Neural cell (in vitro differentiated cells): ENCODE measurements at regions not wholly inside any gene's neighbourhood (a gene's known extent, or its start where the extent isn't known, plus 50 kb on each side); places are given as distances from the start of the nearest gene placed in this dataset.

Experiments
- H2AFZ ChIP-seq: fragments of 200-600, 300-800 bp; sonication (generic), shearing (Covaris generic); 2 replicates; pipeline ENCODE4 v1.6.0; 2014; ENCODE audit warnings: low read depth, mild to moderate bottlenecking, antibody characterized with exemption, low read length, moderate library complexity
- H3F3A ChIP-seq: fragments of 200-600 bp; shearing (Covaris generic); 2 replicates; pipeline ENCODE4 v1.6.1; 2016; ENCODE audit warnings: mild to moderate bottlenecking, moderate library complexity, mixed read lengths, antibody characterized with exemption, low read length; ENCODE audit not compliant: insufficient read depth, poor library complexity, severe bottlenecking
- H3K27ac ChIP-seq: fragments of 200-600, 300-800 bp; sonication (generic), shearing (Covaris generic); 2 replicates; pipeline ENCODE4 v1.5.1; 2014; ENCODE audit warnings: mild to moderate bottlenecking, low read length, moderate library complexity
- H3K27me3 ChIP-seq: fragments of 300-800, 200-600 bp; sonication (generic), shearing (Covaris generic); 2 replicates; pipeline ENCODE4 v1.6.0; 2014; ENCODE audit warnings: mild to moderate bottlenecking, low read depth, low read length, moderate library complexity; ENCODE audit not compliant: insufficient read depth
- H3K36me3 ChIP-seq: fragments of 300-800, 200-600 bp; sonication (generic), shearing (Covaris generic); 2 replicates; pipeline ENCODE4 v1.5.1; 2014; ENCODE audit warnings: mild to moderate bottlenecking, antibody characterized with exemption, low read length, moderate library complexity; ENCODE audit not compliant: insufficient read depth
- H3K4me2 ChIP-seq: fragments of 300-800, 200-600 bp; sonication (generic), shearing (Covaris generic); 2 replicates; pipeline ENCODE4 v1.6.0; 2014; ENCODE audit warnings: mild to moderate bottlenecking, low read length
- H3K4me3 ChIP-seq: fragments of 300-800, 200-600 bp; sonication (generic), shearing (Covaris generic); 2 replicates; pipeline ENCODE4 v1.5.1; 2014; ENCODE audit warnings: mild to moderate bottlenecking, low read length, moderate library complexity
- H3K79me2 ChIP-seq: fragments of 200-600 bp; shearing (Covaris generic); replicated peaks from 2 replicates; pipeline ENCODE4 v1.6.0; 2014; ENCODE audit warnings: mild to moderate bottlenecking, low read length, moderate library complexity; ENCODE audit not compliant: insufficient read depth
- H3K9ac ChIP-seq: fragments of 300-800, 200-600 bp; sonication (generic), shearing (Covaris generic); 2 replicates; pipeline ENCODE4 v1.6.1; 2016; ENCODE audit warnings: mild to moderate bottlenecking, low read length, mixed read lengths
- H3K9me2 ChIP-seq: fragments of 200-600 bp; shearing (Covaris generic); 2 replicates; pipeline ENCODE4 v1.6.1; 2016; ENCODE audit warnings: mild to moderate bottlenecking, low read length, mixed read lengths; ENCODE audit not compliant: insufficient read depth
- H3K9me3 ChIP-seq: fragments of 200-600, 300-800 bp; sonication (generic), shearing (Covaris generic); 2 replicates; pipeline ENCODE4 v1.6.1; 2016; ENCODE audit warnings: mild to moderate bottlenecking, mixed run types, low read length, moderate library complexity, mixed read lengths
- H4K20me1 ChIP-seq: fragments of 200-600 bp; shearing (Covaris generic); 2 replicates; pipeline ENCODE4 v1.6.1; 2016; ENCODE audit warnings: mild to moderate bottlenecking, mixed run types; ENCODE audit not compliant: insufficient read depth
- EP300 ChIP-seq: fragments of 450-650 bp; conservative IDR thresholded peaks from 2 replicates; pipeline ENCODE4 v1.6.1; 2014; ENCODE audit warnings: antibody characterized with exemption, mild to moderate bottlenecking, moderate library complexity; ENCODE audit not compliant: poor library complexity, severe bottlenecking
- EZH2 ChIP-seq: fragments of 200-600, 300-800 bp; shearing (Covaris generic), sonication (generic); IDR thresholded peaks from 2 replicates; pipeline ENCODE4 v1.6.1; 2014; ENCODE audit warnings: antibody characterized with exemption, low read length, borderline replicate concordance, mild to moderate bottlenecking; ENCODE audit not compliant: insufficient read depth, poor library complexity, severe bottlenecking
- MXI1 ChIP-seq: fragments of 450-650 bp; conservative IDR thresholded peaks from 2 replicates; pipeline ENCODE4 v1.6.1; 2014; ENCODE audit warnings: antibody characterized with exemption, mild to moderate bottlenecking; ENCODE audit not compliant: poor library complexity, severe bottlenecking
- POLR2AphosphoS5 ChIP-seq: IDR thresholded peaks from 2 replicates; pipeline ENCODE4 v1.6.1; 2012
- RAD21 ChIP-seq: fragments of 450-650 bp; conservative IDR thresholded peaks from 2 replicates; pipeline ENCODE4 v1.6.1; 2014; ENCODE audit warnings: antibody characterized with exemption, mild to moderate bottlenecking, moderate library complexity
- SMC3 ChIP-seq: fragments of 450-650 bp; conservative IDR thresholded peaks from 2 replicates; pipeline ENCODE4 v1.6.1; 2014; ENCODE audit warnings: antibody characterized with exemption, mild to moderate bottlenecking, moderate library complexity; ENCODE audit not compliant: poor library complexity
- TAF1 ChIP-seq: IDR thresholded peaks from 2 replicates; pipeline ENCODE4 v1.6.1; 2012; ENCODE audit warnings: low read depth
- TF ChIP-seq, protein P1 (sequence below): IDR thresholded peaks from 2 replicates; pipeline ENCODE4 v1.6.1; 2012; ENCODE audit warnings: borderline replicate concordance
- TF ChIP-seq, protein P2 (sequence below): fragments of 450-650 bp; IDR thresholded peaks from 2 replicates; pipeline ENCODE4 v1.5.1; 2014; ENCODE audit warnings: antibody characterized with exemption, mild to moderate bottlenecking, moderate library complexity; ENCODE audit not compliant: poor library complexity, severe bottlenecking

GRCh38 chr4:17194586-17194985 lies 296.1 kb upstream of the LDB2 start:
- Histone ChIP-seq H3K27me3 (no peaks in the 10 kb centered on the region), H3K4me3 (no peak overlapping the region), H2AFZ (no peak overlapping the region), H3F3A (no peaks in the 10 kb centered on the region), H3K36me3 (no peaks in the 10 kb centered on the region), H3K9ac (no peak overlapping the region), H3K79me2 (no peaks in the 10 kb centered on the region), H3K27ac (no peak overlapping the region), H3K9me2 (no peaks in the 10 kb centered on the region), H3K9me3 (peaks cover 3% of the 10 kb centered on the region), H4K20me1 (no peaks in the 10 kb centered on the region), H3K4me2 (no peak overlapping the region)
- TF ChIP-seq, protein P1, sequence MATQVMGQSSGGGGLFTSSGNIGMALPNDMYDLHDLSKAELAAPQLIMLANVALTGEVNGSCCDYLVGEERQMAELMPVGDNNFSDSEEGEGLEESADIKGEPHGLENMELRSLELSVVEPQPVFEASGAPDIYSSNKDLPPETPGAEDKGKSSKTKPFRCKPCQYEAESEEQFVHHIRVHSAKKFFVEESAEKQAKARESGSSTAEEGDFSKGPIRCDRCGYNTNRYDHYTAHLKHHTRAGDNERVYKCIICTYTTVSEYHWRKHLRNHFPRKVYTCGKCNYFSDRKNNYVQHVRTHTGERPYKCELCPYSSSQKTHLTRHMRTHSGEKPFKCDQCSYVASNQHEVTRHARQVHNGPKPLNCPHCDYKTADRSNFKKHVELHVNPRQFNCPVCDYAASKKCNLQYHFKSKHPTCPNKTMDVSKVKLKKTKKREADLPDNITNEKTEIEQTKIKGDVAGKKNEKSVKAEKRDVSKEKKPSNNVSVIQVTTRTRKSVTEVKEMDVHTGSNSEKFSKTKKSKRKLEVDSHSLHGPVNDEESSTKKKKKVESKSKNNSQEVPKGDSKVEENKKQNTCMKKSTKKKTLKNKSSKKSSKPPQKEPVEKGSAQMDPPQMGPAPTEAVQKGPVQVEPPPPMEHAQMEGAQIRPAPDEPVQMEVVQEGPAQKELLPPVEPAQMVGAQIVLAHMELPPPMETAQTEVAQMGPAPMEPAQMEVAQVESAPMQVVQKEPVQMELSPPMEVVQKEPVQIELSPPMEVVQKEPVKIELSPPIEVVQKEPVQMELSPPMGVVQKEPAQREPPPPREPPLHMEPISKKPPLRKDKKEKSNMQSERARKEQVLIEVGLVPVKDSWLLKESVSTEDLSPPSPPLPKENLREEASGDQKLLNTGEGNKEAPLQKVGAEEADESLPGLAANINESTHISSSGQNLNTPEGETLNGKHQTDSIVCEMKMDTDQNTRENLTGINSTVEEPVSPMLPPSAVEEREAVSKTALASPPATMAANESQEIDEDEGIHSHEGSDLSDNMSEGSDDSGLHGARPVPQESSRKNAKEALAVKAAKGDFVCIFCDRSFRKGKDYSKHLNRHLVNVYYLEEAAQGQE, result no peak
- TF ChIP-seq SMC3, result no peak
- no peak for TF ChIP-seq MXI1
- TF ChIP-seq, protein P2, sequence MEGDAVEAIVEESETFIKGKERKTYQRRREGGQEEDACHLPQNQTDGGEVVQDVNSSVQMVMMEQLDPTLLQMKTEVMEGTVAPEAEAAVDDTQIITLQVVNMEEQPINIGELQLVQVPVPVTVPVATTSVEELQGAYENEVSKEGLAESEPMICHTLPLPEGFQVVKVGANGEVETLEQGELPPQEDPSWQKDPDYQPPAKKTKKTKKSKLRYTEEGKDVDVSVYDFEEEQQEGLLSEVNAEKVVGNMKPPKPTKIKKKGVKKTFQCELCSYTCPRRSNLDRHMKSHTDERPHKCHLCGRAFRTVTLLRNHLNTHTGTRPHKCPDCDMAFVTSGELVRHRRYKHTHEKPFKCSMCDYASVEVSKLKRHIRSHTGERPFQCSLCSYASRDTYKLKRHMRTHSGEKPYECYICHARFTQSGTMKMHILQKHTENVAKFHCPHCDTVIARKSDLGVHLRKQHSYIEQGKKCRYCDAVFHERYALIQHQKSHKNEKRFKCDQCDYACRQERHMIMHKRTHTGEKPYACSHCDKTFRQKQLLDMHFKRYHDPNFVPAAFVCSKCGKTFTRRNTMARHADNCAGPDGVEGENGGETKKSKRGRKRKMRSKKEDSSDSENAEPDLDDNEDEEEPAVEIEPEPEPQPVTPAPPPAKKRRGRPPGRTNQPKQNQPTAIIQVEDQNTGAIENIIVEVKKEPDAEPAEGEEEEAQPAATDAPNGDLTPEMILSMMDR, result no peak
- no peak for TF ChIP-seq TAF1
- no peak for TF ChIP-seq RAD21
- no peak for TF ChIP-seq EZH2

DNA sequence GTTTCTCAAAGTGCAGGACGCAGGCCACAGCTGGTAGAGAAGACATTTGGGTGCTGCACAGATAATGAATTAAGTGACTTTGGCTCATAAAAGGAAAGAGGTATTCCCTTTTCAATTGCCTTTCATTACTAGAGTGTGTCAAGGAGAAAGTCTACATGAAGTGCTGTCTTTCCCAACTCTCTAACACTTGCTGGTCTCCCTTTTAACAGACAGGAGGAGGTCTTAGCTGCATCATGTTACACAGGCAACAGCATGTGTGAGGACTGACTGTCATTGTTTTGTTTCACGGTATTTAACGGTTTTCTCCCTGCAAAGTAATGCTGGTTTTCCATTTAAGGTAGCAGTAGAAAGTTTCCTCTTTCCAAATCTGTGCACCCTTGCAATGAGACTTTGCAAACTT lies 291.3 kb upstream of the LDB2 start:
- Histone ChIP-seq H2AFZ (no peak overlapping the region), H3K4me2 (no peak overlapping the region), H3K9me2 (no peaks in the 10 kb centered on the region), H3K27me3 (no peaks in the 10 kb centered on the region), H3K27ac (no peak overlapping the region), H3K9ac (no peak overlapping the region), H3K9me3 (peaks cover 3% of the 10 kb centered on the region), H3K4me3 (no peak overlapping the region), H4K20me1 (no peaks in the 10 kb centered on the region), H3F3A (no peaks in the 10 kb centered on the region), H3K36me3 (no peaks in the 10 kb centered on the region), H3K79me2 (no peaks in the 10 kb centered on the region)
- no peak for TF ChIP-seq TAF1
- TF ChIP-seq, protein P1, result no peak
- TF ChIP-seq, protein P2, result no peak
- no peak for TF ChIP-seq RAD21
- TF ChIP-seq EZH2, result no peak
- no peak for TF ChIP-seq EP300
- TF ChIP-seq POLR2AphosphoS5, result no peak
- no peak for TF ChIP-seq MXI1
- no peak for TF ChIP-seq SMC3
